DMS114 treated with DMSO at 0.1 percent for 48 hours (cell line): ENCODE measurements at regions not wholly inside any gene's neighbourhood (a gene's known extent, or its start where the extent isn't known, plus 50 kb on each side); places are given as distances from the start of the nearest gene placed in this dataset.
"Not testable (repeated sequence)": the region's sequence is repeated elsewhere in the genome, so short reads cannot be mapped to it uniquely, and the experiment has no call there.

Experiments
- DNase-seq: peaks from one replicate; lab custom pipeline; 2025; ENCODE audit not compliant: unreplicated experiment; lab: John Stamatoyannopoulos, UW

- no peak for DNase-seq
Measured at GRCh38 chr2:128642821-128643220, 324.2 kb upstream of the HS6ST1 start.

DNA sequence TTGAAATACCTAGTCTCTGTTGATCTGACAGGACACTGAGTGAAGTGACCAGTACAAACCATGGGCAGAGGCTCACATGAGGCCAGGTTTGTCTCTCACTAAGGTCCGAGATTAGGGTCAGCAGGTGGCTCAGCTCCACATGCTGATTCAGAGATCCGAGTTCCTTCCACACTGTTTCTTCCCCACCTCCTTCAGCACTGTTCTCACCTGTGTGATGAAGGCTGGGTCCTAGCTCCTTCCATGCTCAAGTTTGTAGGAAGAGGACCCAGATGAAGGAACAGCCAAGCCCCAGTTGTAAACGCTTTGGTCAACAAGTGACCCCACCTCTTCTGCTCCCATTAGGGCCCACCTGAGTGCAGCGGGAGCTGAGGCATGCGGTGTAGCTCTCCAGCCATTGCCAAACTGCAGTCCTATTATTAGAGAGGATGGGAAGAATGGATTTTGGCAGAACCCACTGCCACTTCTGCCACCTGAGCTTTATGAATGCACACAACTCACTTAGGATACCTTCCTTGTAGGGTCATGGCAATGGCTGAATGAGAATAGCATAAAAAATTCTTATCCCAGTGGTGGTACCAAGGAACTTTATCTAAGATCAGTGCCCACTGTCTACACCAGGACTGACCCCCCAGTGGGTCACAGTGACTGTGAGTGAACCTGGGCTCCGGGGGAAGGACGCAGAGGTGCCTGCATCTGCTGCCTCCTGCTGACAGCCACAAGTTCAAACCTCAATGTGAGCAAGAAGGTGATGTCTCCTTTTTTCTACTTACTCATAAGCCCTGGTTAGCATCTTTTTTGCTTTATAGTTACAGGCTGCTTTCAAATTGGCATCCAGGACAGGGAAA lies 324.8 kb upstream of the HS6ST1 start:
- no peak for DNase-seq

DNA sequence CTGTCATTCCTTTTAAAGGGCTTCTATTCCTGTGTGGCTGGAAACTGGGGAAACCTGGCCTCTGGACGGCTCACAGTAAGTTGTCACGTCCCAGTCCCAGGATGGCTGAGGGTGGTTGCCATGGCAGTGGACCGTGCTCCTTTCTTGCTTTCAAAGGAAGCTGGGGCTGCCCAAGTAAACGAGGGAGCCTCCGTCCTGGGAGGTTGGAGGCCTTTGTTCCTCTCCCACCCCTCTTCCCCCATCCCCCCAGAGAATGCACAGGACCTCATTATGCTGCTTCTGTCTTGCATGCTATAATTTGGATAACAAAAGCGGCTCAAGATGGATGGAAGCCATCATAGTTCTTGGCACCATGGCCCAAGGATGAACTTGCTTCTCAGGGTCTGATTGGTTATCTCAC lies 325.5 kb upstream of the HS6ST1 start:
- no peak for DNase-seq

DNA sequence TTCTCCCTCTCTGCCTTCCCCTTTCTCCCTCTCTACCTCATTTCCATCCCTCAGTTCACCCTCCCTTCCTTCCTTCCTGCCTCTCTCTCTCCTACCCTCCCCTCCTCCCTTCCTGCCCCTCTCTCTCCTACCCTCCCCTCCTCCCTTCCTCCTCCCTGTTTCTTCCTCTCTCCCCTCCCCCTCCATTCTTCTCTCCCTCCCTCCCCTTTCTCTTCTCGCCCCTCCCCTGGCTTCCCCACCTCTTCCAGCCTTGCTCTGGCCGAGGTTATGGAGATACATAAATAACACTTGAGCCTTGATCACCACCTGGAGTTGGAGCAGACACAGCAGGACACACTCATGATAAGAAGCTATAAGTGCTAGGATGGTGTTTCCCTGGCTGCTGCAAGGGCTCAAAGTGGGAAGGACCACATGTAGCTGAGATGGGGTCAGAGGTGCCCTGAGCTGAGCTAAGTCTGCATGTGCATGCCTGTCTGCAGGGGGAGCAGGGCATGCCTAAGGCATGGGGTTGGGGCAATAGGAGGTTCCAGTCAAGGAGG lies 326.1 kb upstream of the HS6ST1 start:
- no peak for DNase-seq

GRCh38 chr2:128645631-128646030 lies 327.0 kb upstream of the HS6ST1 start:
- no peak for DNase-seq

- DNase-seq: no peak
Measured at GRCh38 chr2:128646091-128646490, 327.4 kb upstream of the HS6ST1 start.

- DNase-seq: no peak
Measured at GRCh38 chr2:128646691-128647090, 328.0 kb upstream of the HS6ST1 start.

DNA sequence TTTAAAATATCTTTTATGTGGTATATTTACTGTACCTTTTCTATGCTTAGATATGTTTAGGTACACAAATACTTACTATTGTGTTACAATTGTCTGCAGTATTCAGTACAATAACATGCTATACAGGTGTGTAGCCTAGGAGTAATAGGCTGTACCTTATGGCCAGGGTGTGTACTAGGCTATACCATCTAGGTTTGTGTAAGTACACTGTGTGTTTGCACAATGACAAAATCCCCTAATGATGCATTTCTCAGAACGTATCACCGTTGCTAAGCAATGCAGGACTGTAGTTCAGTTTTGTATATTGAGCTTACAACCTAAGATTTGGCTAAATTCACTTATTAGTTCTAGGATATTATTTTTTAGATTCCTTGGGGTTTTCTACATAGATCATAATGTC lies 332.3 kb upstream of the HS6ST1 start:
- no peak for DNase-seq

GRCh38 chr2:128654408-128654807 lies 335.7 kb upstream of the HS6ST1 start:
- DNase-seq: no peak

DNA sequence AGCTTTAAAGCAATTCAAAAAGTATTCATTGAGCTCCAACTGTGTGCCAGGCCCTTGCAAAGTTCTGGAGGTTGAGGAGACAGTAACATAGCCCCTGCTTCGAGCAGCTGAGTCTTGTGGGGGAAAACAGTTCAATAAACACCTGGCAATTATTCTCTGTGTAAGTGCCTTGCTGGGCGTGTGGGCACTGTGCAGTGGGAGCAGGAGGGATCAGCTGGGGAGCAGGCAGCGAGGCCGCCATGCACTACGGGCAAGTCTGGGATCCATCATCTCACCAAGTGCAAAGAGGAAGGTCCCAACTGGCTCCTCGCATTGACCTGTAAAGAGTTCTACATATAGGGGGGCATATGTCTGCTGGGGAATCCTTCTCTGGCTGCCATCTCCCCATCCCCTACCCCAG lies 342.2 kb upstream of the HS6ST1 start:
- no peak for DNase-seq

- DNase-seq: no peak
Measured at GRCh38 chr2:128661311-128661710, 342.6 kb upstream of the HS6ST1 start.

DNA sequence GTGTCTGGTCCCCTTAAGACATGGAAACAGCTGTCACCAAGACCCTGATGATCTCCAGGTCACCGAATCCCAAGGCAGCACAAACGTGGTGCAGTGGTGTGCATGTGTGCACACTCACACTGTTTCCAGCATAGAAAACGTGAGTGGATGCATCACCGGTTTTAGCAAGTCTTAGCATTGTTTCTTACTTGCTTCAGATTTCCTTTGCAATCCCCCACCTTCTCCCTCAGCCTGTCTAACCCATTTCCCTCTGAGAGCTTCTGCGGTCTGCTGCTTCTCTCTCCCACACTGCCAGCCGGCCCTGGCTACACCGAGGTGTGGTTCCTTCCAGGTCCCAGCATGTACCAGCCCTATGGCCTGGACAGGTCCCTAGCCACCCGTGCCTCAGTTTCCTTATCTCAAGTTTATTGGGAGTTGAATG lies 343.4 kb upstream of the HS6ST1 start:
- DNase-seq: no peak

DNA sequence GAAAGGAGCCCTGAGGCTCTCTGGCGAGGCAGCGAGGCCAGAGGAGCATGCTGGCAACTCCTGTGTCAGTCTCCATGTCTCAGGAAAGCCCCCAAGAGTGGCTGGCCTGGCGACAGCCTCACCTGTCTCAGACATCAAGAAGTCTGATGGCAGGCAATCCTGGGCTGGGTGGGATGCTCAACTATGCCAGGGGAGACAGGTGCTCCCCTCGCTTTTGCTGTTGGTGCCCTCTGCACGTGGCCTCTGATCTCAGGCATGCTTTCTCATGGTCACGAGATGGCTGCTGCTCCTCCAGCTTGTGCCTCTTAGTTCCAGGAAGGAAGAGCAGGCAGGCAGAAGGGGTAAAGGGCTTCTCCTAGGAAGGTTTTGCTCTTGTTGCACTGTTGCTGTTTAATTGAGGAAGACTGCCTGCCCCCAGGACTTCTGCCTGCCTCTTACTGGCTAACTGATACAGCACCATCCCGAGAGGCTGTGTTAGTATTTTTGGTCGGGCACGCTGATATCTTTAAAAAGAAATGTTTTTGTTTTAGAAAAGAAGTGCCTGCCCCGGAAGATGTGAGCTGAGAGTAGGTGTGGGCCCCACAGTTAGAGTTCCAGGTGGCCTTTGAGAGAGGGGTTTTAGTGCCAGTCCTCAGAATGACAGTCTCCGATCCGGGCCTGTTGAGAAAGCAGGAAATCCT lies 344.8 kb upstream of the HS6ST1 start:
- no peak for DNase-seq

DNA sequence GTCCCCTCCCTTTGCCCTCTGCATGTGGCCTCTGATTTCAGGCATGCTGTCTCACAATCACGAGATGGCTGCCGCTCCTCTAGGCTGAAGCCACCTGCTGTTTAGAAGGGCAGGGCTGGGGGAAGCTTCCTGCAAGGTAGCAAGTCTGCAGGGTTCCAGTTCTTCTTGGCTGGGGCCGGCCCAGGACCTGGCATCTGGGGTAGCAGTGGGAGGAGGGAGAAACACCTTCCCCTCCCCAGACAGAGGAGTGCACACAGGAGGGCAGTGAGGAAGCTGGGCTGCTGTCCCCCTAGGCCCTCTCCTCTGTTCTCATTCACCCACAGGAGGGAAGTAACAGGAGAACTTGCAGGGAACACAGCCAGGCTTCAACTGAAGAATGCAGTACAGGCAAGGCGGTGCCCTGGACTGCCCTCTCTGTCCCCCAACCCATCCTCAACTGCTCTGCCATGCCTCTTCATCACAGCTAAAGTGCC lies 345.9 kb upstream of the HS6ST1 start:
- no peak for DNase-seq

- no peak for DNase-seq
Measured at GRCh38 chr2:128665113-128665512, 346.4 kb upstream of the HS6ST1 start.

- no peak for DNase-seq
Measured at GRCh38 chr2:128666596-128666995, 347.9 kb upstream of the HS6ST1 start.

DNA sequence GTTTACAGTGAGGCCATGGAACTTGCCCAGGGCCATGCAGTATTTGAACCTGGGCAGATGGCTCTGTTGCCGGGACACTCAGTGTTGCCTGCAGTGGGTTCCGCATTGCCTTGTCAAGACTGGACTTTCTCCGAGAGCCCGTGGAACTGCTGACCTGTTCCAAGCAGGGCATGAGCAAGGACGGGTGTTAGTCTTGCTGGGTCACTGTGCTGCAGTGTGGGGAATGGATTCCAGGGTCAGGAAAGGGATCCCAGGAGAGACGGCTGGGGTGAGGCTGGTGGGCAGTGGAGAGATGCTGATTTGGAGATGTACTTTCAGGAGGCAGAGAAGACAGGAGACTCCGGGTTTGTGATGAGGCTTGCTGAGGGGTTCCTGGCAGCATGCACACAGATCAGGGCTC lies 348.7 kb upstream of the HS6ST1 start:
- no peak for DNase-seq

DNA sequence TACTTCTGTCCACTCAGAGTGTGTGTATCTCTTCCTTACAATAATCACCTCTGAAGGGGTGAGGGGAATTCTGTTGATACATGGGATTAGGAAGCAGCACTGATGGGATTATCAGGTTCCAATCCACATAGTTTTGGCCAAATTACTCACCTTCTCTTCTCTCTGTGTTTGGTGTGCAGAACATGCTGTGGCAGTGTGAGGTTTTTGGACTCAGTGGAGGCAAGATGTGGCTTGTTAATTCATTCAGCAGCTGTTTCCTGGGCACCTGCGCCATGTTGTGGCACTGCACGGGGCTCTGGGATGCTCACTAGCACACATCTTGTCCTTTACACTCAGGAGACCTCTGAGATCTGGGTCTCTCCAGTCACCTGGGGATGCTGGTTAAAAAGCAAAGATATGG lies 350.3 kb upstream of the HS6ST1 start:
- no peak for DNase-seq

GRCh38 chr2:128670066-128670465 lies 351.4 kb upstream of the HS6ST1 start:
- DNase-seq: no peak

DNA sequence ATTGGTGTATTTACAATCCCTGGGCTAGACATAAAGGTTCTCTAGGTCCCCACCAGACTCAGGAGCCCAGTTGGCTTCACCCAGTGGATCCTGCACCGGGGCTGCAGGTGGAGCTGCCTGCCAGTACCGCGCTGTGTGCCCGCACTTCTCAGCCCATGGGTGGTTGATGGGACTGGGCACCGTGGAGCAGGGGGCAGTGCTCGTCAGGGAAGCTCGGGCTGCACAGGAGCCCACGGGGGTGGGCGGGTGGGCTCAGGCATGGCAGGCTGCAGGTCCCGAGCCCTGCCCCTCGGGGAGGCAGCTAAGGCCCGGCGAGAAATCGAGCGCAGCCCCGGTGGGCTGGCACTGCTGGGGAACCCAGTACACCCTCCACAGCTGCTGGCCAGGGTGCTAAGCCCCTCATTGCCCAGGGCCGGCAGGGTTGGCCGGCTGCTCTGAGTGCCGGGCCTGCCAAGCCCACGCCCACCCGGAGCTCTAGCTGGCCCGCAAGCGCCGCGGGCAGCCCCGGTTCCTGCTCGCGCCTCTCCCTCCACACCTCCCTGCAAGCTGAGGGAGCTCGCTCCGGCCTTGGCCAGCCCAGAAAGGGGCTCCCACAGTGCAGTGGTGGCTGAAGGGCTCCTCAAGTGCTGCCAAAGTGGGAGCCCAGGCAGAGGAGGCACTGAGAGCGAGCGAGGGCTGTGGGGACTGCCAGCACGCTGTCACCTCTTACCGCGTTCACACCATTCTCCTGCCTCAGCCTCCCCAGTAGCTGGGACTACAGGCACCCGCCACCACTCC lies 353.5 kb upstream of the HS6ST1 start:
- not testable (repeated sequence) for DNase-seq

- not testable (repeated sequence) for DNase-seq
Measured at GRCh38 chr2:128679680-128680079, 361.0 kb upstream of the HS6ST1 start.
